ENCODE measurements at regions not wholly inside any gene's neighbourhood (a gene's known extent, or its start where the extent isn't known, plus 50 kb on each side); places are given as distances from the start of the nearest gene placed in this dataset.

DNA sequence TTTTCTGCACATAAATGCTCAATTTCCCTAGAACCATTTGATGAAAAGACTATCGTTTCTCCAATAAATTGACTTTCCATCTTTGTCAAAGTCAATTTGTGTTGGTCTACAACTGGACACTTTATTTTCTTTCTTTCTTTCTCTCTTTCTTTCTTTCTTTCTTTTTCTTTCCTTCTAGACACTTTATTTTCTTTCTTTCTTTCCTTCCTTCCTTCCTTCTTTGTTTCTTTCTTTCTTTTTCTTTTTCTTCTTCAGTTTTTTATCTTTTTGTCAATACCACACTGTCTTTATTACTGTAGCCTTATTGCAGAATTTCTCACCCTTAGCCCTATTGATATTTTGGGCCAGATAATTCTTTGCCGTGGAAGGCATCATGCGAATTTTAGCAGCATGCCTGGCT, 73.5 kb downstream of the FASLG start:
- H3K36me3 ChIP-seq (ENCODE audit: control insufficient read depth, insufficient read depth, low read length) = no peaks in the 10 kb centered on the region
- TF ChIP-seq, protein P1, sequence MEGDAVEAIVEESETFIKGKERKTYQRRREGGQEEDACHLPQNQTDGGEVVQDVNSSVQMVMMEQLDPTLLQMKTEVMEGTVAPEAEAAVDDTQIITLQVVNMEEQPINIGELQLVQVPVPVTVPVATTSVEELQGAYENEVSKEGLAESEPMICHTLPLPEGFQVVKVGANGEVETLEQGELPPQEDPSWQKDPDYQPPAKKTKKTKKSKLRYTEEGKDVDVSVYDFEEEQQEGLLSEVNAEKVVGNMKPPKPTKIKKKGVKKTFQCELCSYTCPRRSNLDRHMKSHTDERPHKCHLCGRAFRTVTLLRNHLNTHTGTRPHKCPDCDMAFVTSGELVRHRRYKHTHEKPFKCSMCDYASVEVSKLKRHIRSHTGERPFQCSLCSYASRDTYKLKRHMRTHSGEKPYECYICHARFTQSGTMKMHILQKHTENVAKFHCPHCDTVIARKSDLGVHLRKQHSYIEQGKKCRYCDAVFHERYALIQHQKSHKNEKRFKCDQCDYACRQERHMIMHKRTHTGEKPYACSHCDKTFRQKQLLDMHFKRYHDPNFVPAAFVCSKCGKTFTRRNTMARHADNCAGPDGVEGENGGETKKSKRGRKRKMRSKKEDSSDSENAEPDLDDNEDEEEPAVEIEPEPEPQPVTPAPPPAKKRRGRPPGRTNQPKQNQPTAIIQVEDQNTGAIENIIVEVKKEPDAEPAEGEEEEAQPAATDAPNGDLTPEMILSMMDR (IDR thresholded peaks at IDR 0.05; ENCODE audit: insufficient read depth, low read length, poor library complexity, severe bottlenecking) = no peak

DNA sequence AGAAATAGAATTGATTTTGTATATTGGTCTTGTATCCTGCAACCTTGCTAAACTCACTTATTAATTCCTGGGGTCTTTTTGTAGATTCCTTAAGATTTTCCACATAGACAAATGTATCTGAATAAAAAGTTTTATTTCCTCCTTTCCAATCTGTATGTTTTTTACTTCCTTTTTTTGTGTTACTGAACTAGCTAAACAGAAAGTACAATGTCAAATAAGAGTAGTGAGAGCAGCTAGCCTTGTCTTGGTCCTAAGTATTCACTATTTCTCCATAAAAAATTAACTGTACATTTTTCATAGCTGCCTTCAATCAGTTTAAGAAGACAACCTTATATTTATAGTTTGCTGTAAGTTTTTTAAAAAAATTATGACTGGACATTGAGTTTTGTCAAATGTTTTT, 74.9 kb downstream of the FASLG start:
- no peaks in the 10 kb centered on the region for H3K27me3 ChIP-seq (replicated peaks; ENCODE audit: control insufficient read depth, insufficient read depth, low read length)
- TF ChIP-seq, protein P1 (IDR thresholded peaks at IDR 0.05; ENCODE audit: insufficient read depth, low read length, poor library complexity, severe bottlenecking) = no peak
- H3K36me3 ChIP-seq (ENCODE audit: control insufficient read depth, insufficient read depth, low read length) = no peaks in the 10 kb centered on the region
- no peak for DNase-seq (ENCODE audit: extremely low read depth, insufficient read length)
- H3K4me3 ChIP-seq (replicated peaks; ENCODE audit: low read depth, low read length) = no peak overlapping the region

More for the DNA sequence above, 73.5 kb downstream of the FASLG start:
- H3K27me3 ChIP-seq (replicated peaks; ENCODE audit: control insufficient read depth, insufficient read depth, low read length) = no peaks in the 10 kb centered on the region
- H3K4me3 ChIP-seq (replicated peaks; ENCODE audit: low read depth, low read length) = no peak overlapping the region
- DNase-seq (ENCODE audit: extremely low read depth, insufficient read length) = no peak

DNA sequence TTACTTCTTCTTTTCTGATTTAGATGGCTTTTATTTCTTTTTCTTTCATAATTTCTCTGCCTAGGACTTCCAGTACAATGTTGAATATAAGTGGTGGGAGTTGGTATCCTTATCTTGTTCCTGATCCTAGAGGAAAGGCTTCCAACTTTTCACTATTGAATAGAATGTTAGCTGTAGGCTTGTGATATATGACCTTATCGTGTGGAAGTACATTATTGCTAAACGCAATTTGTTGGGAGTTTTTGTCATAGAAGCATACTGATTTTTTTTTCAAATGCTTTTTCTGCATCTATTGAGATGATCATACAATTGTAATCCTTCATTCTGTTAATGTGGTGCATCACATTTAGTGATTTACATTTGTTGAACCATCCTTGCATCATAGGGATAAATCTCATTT, 79.5 kb downstream of the FASLG start:
- Histone ChIP-seq H3K36me3 (ENCODE audit: control insufficient read depth, insufficient read depth, low read length) (no peaks in the 10 kb centered on the region), H3K27me3 (replicated peaks; ENCODE audit: control insufficient read depth, insufficient read depth, low read length) (no peaks in the 10 kb centered on the region), H3K4me3 (replicated peaks; ENCODE audit: low read depth, low read length) (no peak overlapping the region)
- TF ChIP-seq, protein P1 (IDR thresholded peaks at IDR 0.05; ENCODE audit: insufficient read depth, low read length, poor library complexity, severe bottlenecking) = no peak
- DNase-seq (ENCODE audit: extremely low read depth, insufficient read length) = no peak

DNA sequence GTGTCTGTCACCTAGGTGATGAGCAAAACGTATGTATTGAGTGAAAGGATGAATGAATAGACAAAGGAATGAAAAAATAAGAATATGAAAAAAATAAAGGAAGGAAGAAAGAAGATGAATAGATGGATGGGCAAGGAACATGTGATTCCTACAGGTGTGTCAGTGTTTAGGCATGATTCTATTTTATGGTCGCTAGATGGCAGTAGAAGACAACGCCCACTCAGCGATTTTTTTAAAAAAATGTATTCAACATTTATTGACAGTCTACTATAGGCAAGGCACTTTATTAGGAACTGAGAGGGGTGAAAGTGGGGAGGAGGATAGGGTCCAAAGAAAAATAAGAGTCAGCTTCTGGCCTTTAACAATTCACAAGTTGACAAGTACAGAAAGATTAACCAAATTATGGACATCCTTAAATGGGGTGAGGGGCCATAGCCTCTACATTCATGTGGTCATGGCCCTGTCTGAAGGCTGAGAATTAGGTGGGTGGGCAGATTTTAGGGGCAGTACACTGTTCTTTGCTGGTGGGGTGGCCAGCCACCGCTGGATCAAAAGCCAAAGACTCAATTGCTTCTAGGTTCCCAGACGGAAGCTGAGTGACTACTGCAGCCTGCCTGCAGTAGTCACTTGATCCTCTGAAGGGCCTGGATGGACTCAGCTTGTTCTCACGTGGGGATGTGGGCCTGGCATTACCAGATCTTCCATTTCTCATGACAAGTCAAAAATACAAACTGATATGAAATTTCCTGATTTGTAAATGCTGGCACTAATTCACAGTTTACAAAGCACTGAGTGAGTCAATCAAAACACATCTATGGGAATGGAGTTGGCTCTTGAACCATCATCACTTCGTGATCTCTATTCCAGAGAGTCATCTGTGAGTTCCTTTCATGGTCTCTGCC, 83.9 kb downstream of the FASLG start:
- no peaks in the 10 kb centered on the region for H3K36me3 ChIP-seq (ENCODE audit: control insufficient read depth, insufficient read depth, low read length)
- TF ChIP-seq, protein P1 (IDR thresholded peaks at IDR 0.05; ENCODE audit: insufficient read depth, low read length, poor library complexity, severe bottlenecking) = peak; percentile 63
- H3K4me3 ChIP-seq (replicated peaks; ENCODE audit: low read depth, low read length) = no peak overlapping the region
- H3K27me3 ChIP-seq (replicated peaks; ENCODE audit: control insufficient read depth, insufficient read depth, low read length) = no peaks in the 10 kb centered on the region
- no peak for DNase-seq (ENCODE audit: extremely low read depth, insufficient read length)

DNA sequence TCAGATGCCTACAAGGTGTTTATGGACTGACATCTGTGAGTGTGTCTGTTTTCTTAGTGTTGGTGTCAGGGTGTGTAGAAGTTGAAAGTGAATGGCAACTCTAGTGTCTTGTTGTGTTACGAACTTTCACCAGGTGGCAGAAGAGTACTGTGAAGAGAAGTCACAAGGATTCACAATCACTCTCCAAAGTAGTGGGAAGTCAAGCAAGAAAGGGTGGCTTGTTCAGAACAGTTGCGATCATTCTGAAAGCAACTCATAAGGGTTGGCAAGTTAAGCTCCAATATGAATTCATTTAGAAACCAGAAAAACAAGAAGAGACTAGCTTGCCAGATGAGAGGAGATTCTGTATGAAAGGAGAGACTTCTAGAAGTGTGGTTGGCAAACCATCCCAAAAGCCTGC, 86.1 kb downstream of the FASLG start:
- peak; percentile 53 for DNase-seq (ENCODE audit: extremely low read depth, insufficient read length)
- Histone ChIP-seq H3K27me3 (replicated peaks; ENCODE audit: control insufficient read depth, insufficient read depth, low read length) (no peaks in the 10 kb centered on the region; the same call in 1 of the 2 replicates), H3K4me3 (replicated peaks; ENCODE audit: low read depth, low read length) (no peak overlapping the region), H3K36me3 (ENCODE audit: control insufficient read depth, insufficient read depth, low read length) (no peaks in the 10 kb centered on the region)
- TF ChIP-seq, protein P1 (IDR thresholded peaks at IDR 0.05; ENCODE audit: insufficient read depth, low read length, poor library complexity, severe bottlenecking) = peak; percentile 62
